ACC112 (cell line): ENCODE measurements at regions not wholly inside any gene's neighbourhood (a gene's known extent, or its start where the extent isn't known, plus 50 kb on each side); places are given as distances from the start of the nearest gene placed in this dataset.

Experiments
- H2AFZ ChIP-seq: fragments of 200-600 bp; sonication (generic); one replicate; pipeline ENCODE4 v1.6.0; 2017; ENCODE audit warnings: antibody characterized with exemption, low read length; ENCODE audit not compliant: unreplicated experiment
- H3K27ac ChIP-seq: fragments of 200-600 bp; sonication (generic); 2 replicates; pipeline ENCODE4 v1.5.1; 2014; ENCODE audit warnings: low read depth, mild to moderate bottlenecking, antibody characterized with exemption, low read length, moderate library complexity
- H3K27me3 ChIP-seq: fragments of 200-600 bp; sonication (generic); 2 replicates; pipeline ENCODE4 v1.6.1; 2014; ENCODE audit warnings: mild to moderate bottlenecking, antibody characterized with exemption, low read length, moderate library complexity, mixed read lengths; ENCODE audit not compliant: insufficient read depth
- H3K36me3 ChIP-seq: fragments of 200-600 bp; sonication (generic); 2 replicates; pipeline ENCODE4 v1.6.1; 2016; ENCODE audit warnings: mild to moderate bottlenecking, antibody characterized with exemption, low read length, moderate library complexity, mixed read lengths; ENCODE audit not compliant: insufficient read depth
- H3K4me1 ChIP-seq: fragments of 200-600 bp; sonication (generic); one replicate; pipeline ENCODE4 v1.6.1; 2016; ENCODE audit warnings: low read length, mixed read lengths; ENCODE audit not compliant: insufficient read depth, unreplicated experiment, control insufficient read depth
- H3K4me3 ChIP-seq: fragments of 200-600 bp; sonication (generic); 2 replicates; pipeline ENCODE4 v1.5.1; 2014; ENCODE audit warnings: mild to moderate bottlenecking, low read depth, low read length
- H3K79me2 ChIP-seq: fragments of 200-600 bp; sonication (generic); one replicate; pipeline ENCODE4 v1.6.0; 2016; ENCODE audit warnings: low read length; ENCODE audit not compliant: control insufficient read depth, unreplicated experiment, insufficient read depth

GRCh38 chr10:21260506-21261149, 264.9 kb downstream of the SKIDA1 start:
- Histone ChIP-seq H3K4me3 (no peak overlapping the region), H3K27ac (no peak overlapping the region), H3K27me3 (no peaks in the 10 kb centered on the region), H2AFZ (peak overlapping the region; percentile 47), H3K4me1 (peaks cover 12% of the 10 kb centered on the region), H3K36me3 (no peaks in the 10 kb centered on the region), H3K79me2 (no peaks in the 10 kb centered on the region)

- Histone ChIP-seq H3K27ac (no peak overlapping the region), H2AFZ (no peak overlapping the region), H3K79me2 (no peaks in the 10 kb centered on the region), H3K36me3 (no peaks in the 10 kb centered on the region), H3K4me3 (no peak overlapping the region), H3K27me3 (no peaks in the 10 kb centered on the region), H3K4me1 (peaks cover 7% of the 10 kb centered on the region)
Observed at GRCh38 chr10:21260066-21260465, 265.4 kb downstream of the SKIDA1 start.

DNA sequence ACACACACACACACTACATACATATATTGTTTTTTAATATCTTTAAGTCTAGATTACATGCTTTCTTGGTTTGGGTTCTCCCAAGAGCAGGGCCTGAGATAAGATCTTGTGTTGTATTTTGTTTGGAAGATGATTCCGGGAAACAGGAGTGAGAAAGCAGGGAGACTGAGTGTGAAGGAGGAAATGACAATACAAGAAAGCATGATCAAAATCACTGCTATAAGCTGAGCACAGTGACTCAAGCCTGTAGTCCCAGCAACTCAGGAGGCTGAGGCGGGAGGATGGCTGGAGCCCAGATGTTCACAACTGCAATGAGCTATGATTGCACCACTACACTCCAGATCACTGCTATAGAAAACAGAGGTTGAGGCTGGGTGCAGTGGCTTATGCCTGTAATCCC, 267.6 kb downstream of the SKIDA1 start:
- Histone ChIP-seq H3K4me3 (no peak overlapping the region), H3K27ac (no peak overlapping the region), H3K79me2 (no peaks in the 10 kb centered on the region), H3K4me1 (peaks cover 7% of the 10 kb centered on the region), H3K36me3 (no peaks in the 10 kb centered on the region), H2AFZ (no peak overlapping the region), H3K27me3 (no peaks in the 10 kb centered on the region)

GRCh38 chr10:21257191-21257590, 268.3 kb downstream of the SKIDA1 start:
- Histone ChIP-seq H3K79me2 (no peaks in the 10 kb centered on the region), H3K36me3 (no peaks in the 10 kb centered on the region), H3K27me3 (no peaks in the 10 kb centered on the region), H2AFZ (no peak overlapping the region), H3K4me3 (no peak overlapping the region), H3K4me1 (peaks cover 7% of the 10 kb centered on the region), H3K27ac (no peak overlapping the region)

- Histone ChIP-seq H3K4me3 (no peak overlapping the region), H3K36me3 (no peaks in the 10 kb centered on the region)
Observed at GRCh38 chr10:21249435-21249834, 276.0 kb downstream of the SKIDA1 start.

DNA sequence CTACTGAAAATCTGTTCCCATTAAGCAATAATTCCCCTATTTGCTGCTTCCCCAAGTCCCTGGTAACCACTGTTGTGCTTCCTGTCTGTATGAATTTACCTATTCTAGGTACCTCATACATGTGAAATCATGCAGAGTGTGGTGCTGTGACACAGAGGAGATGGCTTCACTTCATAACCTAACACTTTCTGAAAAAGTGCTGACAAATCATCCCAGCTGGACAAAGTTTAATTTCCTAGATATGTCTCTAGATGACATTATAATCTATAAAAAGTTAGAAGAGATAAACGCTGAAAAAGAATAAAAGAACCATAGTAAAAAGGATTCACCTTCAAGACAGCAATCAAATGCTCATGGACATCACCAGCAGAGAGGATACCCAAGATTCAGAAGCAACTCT, 277.9 kb downstream of the SKIDA1 start:
- no peak overlapping the region for H3K27ac ChIP-seq
- H2AFZ ChIP-seq, result no peak overlapping the region
- H3K79me2 ChIP-seq, result no peaks in the 10 kb centered on the region
- no peak overlapping the region for H3K4me3 ChIP-seq
- H3K4me1 ChIP-seq, result no peaks in the 10 kb centered on the region
- no peaks in the 10 kb centered on the region for H3K36me3 ChIP-seq
- no peaks in the 10 kb centered on the region for H3K27me3 ChIP-seq

More at GRCh38 chr10:21249435-21249834, 276.0 kb downstream of the SKIDA1 start:
- no peaks in the 10 kb centered on the region for H3K79me2 ChIP-seq
- no peak overlapping the region for H3K27ac ChIP-seq
- no peak overlapping the region for H2AFZ ChIP-seq
- no peaks in the 10 kb centered on the region for H3K27me3 ChIP-seq
- H3K4me1 ChIP-seq, result no peaks in the 10 kb centered on the region

DNA sequence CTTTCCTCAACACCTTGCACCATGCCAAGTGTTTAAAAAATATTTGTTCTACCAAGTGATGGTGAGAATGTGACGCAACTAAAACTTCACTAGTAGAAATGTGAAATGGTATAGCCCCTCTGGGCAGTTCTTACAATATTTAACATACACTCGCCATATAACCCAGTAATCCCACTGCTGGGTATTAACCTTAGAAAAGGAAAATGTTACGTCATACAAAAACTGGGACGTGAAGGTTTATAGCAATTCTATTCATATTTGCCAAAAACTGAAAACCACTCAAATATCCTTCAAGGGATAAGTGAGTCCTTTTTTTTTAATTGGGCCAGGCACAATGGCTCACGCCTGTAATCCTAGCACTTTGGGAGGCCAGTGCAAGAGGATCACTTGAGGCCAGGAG, 279.3 kb downstream of the SKIDA1 start:
- Histone ChIP-seq H3K4me1 (peaks cover 4% of the 10 kb centered on the region), H3K4me3 (no peak overlapping the region), H3K79me2 (no peaks in the 10 kb centered on the region), H2AFZ (no peak overlapping the region), H3K36me3 (no peaks in the 10 kb centered on the region), H3K27ac (no peak overlapping the region), H3K27me3 (no peaks in the 10 kb centered on the region)

DNA sequence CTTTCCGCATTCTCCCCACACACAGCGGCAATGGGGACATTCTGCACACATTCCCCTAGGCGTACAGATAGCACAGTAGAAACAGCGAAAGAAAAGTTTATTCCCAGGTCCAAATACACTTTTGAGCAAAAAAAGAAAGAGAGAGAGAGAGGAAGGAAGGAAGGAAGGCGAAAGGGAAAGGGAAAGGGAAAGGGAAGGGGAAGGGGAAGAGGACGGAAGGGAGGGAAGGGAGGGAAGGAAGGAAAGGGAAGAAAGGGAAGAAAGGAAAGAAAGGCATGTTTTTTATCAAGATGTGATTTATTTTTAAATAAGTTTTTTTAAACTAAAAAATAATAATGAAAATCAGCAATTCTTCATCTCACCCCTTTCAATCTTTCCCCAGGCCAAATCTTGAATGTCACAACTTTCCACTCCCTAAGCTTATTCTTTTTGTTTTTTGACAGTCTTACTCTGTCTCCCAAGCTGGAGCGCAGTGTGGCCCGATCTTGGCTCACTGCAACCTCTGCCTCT, 281.7 kb downstream of the SKIDA1 start:
- Histone ChIP-seq H3K27me3 (no peaks in the 10 kb centered on the region), H2AFZ (no peak overlapping the region), H3K4me3 (no peak overlapping the region), H3K4me1 (peaks cover 4% of the 10 kb centered on the region), H3K36me3 (no peaks in the 10 kb centered on the region), H3K27ac (no peak overlapping the region), H3K79me2 (no peaks in the 10 kb centered on the region)

- H3K4me3 ChIP-seq, result no peak overlapping the region
- H3K4me1 ChIP-seq, result peaks cover 4% of the 10 kb centered on the region
- no peak overlapping the region for H3K27ac ChIP-seq
Observed at GRCh38 chr10:21242915-21243314, 282.6 kb downstream of the SKIDA1 start.

DNA sequence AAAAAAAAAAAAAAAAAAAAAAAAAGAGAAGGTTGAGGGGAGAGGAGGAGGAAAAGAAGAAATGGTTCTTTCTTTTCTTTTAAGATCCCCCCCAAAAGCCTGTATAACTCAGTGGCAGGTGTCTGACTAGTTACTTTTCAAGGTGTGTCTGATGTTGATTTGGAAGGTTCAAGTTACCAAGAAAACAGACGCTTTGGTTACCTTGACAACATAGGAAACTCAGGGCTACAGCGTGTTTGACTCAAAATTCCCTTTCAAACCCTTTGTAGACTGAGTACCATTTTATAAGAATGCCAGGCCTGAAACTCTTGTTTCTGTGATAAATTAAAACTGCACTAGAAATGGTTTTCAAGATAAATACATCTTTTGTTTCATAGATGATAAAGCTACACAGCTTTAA, 286.8 kb downstream of the SKIDA1 start:
- H3K27me3 ChIP-seq, result no peaks in the 10 kb centered on the region
- no peak overlapping the region for H2AFZ ChIP-seq
- H3K4me1 ChIP-seq, result peaks cover 4% of the 10 kb centered on the region
- no peaks in the 10 kb centered on the region for H3K36me3 ChIP-seq
- no peaks in the 10 kb centered on the region for H3K79me2 ChIP-seq
- H3K4me3 ChIP-seq, result no peak overlapping the region
- H3K27ac ChIP-seq, result no peak overlapping the region

More at GRCh38 chr10:21242915-21243314, 282.6 kb downstream of the SKIDA1 start:
- Histone ChIP-seq H2AFZ (no peak overlapping the region), H3K27me3 (no peaks in the 10 kb centered on the region), H3K36me3 (no peaks in the 10 kb centered on the region), H3K79me2 (no peaks in the 10 kb centered on the region)

- H3K27ac ChIP-seq, result no peak overlapping the region
- H3K36me3 ChIP-seq, result no peaks in the 10 kb centered on the region
- peaks cover 4% of the 10 kb centered on the region for H3K4me1 ChIP-seq
- no peak overlapping the region for H3K4me3 ChIP-seq
- no peaks in the 10 kb centered on the region for H3K27me3 ChIP-seq
- no peak overlapping the region for H2AFZ ChIP-seq
- no peaks in the 10 kb centered on the region for H3K79me2 ChIP-seq
Observed at GRCh38 chr10:21238044-21238443, 287.4 kb downstream of the SKIDA1 start.
